AG08396 (cell line): ENCODE measurements at regions not wholly inside any gene's neighbourhood (a gene's known extent, or its start where the extent isn't known, plus 50 kb on each side); places are given as distances from the start of the nearest gene placed in this dataset.

Source experiments
- DNase-seq: peaks from one replicate; pipeline ENCODE4 v3.0.0; 2012; ENCODE audit warnings: low spot score, mixed read lengths

DNA sequence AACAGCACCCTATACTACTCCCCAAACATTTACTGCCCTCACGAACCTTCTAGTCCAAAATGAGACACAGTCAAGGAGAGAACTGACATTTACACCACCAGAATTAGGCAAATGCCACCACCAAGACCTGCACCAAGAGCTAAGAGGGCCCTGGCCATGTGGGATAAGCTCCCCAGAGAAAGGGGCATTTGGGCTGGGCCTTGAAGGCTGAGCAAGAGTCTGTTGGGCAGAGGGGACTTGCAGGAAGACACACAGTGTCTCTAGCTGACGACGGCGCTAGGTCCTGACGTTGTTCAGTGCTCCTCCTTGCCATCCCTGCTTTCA is 326.4 kb upstream of the ZMIZ1 start:
- DNase-seq: no peak

DNA sequence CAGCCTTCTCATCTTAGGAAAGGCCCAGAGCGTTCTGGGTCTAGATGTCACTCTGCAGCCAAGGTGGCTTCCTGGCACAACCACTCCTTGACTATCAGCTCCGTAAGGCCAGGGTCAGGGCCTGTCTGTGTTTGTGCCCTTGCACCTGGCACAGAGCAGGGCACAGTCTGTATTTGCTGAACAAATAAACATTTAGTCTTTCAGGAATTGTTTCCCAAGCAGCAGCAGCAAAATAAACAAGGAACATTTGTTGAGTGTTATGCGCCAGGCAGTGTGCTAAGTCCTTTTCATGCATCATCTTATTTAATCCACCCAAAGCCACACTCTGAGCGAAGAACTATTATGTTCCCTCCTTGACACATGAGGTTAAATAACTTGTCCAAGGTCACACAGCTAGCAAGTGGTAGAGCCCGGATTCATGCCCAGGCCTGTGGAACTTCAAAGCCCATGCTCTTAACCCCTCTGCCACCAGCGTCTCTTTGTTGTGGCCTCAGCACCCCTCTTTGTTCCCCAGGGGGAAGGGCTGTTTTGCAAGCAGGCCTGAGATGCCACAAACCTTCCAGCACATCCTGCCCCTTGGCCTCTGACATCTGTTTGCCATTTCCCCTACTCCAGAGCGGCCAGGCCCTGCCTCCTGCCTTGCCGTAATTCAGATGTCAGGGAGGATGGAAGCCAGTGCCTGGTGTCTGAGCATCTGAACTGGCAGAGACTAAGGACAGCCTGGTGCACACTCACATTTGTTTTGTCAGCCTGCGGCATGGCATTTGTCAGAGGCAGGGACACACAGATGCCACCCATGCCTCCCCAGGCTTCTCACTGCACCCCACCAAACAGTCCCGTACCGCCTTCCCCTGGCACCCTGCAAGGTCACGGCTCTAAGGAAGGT is 325.8 kb upstream of the ZMIZ1 start:
- DNase-seq: no peak

DNA sequence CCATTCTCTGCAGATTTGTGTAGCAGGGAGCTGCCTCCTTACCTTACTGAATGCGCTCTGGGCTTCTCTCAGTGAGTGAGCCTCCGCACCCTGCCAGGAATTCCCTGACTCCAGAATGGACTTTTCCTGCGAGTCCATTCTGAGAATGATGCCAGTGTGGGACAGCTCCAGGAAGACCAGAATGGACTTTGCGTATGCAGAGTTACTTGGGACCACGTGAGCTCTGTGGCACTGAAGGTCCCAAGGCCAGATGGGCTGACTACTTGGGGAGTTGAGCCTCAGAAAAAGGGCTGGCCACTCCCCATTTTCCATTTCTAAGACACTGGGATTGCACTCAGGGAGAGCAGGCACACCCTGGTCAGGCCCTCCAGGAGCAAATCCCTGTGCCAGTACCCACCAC is 324.7 kb upstream of the ZMIZ1 start:
- DNase-seq: no peak

DNA sequence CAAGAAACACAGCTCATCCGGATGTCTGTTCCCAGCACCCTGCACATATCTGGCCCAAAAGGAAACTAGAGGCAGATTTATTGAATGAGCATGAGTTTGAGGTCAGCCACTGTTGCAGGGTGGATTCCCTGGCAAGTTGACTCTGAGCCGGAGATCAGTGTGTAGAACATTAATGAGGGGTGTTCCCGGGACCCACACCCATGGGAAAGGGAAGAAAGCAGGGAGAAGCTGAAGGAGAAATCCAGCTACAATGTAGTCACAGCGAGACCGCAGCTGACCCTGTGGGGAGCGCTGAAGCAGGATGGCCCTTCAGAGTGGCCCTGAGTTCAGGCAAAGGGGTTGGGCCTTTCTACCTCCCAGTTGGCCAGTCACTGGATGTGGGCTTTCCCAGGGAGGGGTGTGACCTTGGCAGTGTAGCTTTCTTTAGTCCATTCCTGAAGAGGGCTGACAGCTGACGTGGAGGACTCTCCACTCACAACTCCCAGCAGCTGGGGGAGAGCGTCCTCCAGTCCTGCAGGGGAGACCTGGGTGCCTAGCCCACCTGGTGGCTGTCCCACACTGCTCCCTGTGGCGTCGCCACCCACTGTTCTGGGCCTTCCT is 324.2 kb upstream of the ZMIZ1 start:
- no peak for DNase-seq

DNA sequence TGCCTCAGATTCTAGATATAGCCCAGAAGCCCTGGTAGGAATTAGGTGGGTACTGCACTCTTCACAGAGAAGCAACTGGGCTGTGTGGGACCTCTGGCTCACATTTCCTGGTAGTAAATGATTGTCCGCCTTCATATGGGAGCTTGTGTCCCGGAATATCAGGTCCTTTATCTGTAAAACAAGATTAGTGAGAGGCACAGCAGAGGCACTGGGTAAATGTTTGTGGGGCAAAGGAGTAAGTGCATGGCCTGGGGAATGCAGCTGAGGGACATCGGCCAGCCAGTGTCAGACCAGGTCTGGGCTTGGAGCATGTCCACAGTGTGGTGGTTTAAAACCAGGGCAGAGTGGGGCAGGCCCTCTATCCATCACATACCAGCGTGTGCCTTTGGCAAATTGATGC is 323.3 kb upstream of the ZMIZ1 start:
- no peak for DNase-seq

DNA sequence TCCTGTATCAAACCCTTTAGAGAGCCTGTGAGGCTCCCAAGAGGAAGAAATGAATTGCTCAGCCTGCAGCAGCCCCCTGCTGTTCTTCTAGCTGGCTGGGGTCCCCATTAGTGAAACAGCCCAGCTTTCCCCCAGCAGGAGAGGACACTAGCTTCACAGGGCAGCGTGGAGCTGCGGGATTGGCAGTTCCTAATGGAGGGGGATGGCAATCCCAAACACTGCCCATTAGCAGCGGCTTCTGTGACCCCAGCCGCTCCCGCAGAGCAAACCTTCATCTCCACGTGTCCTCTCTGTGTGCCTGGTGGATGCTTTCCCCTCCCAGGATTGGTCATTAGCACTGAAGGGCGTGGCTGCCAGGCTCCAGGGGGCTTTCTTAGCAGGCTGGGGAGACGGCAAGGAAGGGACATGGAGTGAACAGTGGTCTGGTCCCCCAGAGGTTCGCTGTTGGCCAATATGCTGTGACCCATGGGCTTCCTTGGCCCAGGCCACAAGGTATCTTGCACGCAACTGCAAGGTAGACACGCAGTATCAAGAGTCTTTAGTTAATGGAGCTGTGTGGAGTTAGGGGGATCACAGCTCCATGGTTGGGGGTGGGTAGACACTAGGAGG is 322.5 kb upstream of the ZMIZ1 start:
- no peak for DNase-seq

DNA sequence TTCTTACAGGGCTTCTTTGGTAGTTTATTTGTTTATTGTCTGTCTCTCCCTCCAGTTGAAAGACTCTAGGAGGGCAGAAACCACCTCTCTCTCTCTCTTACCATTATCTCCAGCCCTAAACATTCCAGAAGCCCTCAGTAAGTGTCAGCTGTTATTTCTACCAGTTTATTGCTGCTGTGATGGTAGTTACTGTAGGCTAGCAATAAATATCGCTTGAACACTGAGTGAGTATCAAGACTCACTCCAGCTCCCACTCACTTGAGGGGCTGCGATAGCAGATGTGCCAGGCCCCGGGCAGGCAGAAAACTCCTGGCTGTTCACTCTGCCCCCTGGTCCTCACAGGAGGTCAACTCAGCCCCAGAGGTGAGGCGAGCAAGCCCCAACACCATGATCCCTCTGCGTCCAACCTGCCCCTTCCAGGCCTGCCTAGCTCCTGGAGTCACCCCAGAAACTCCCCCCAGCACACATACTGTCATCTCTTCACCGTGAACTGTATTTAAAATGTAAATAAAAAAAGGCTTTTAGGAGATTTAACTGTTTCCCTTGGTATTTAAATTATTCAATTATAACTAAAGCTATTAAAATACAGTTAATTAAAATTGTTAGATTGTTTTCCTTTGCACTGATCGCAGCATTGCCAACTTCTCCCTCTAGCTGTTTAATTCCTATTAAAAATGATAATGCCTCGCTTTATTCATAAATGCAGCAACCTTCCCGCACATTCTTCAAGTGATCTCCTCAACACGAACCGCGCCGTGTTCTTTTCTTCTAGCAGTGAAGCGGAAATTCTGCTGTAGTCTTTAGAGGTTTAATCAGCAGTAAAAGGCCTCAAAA is 321.1 kb upstream of the ZMIZ1 start:
- DNase-seq: no peak

DNA sequence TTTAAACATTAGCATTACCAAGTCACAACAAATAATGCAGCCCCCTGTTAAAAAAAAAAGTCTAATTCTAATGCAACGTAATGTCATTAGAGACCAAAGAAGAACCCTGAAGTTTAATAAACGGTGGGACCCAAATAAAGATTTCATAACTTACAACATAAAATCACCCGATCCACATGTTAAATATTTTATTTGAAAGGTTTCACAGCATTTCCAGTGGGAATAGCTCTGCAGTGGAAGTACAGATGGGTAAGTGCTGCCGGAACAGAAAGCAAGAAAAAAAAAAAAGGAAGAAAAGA is 320.6 kb upstream of the ZMIZ1 start:
- DNase-seq: no peak

DNA sequence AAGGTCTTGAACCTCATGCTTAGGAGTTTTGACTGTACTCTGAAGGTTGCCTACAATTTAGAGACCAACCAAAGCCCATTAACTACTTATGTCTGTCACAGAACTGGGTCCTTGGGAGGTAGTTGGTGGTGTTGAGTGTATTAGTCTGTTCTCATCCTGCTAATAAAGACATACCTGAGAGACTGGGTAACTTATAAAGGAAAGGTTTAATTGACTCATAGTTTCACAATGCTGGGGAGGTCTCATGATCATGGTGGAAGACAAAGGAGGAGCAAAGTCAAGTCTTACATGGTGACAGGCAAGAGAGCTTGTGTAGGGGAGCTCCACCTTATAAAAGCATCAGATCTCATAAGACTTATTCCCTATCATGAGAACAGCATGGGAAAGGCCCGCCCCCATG is 319.6 kb upstream of the ZMIZ1 start:
- DNase-seq: no peak

DNA sequence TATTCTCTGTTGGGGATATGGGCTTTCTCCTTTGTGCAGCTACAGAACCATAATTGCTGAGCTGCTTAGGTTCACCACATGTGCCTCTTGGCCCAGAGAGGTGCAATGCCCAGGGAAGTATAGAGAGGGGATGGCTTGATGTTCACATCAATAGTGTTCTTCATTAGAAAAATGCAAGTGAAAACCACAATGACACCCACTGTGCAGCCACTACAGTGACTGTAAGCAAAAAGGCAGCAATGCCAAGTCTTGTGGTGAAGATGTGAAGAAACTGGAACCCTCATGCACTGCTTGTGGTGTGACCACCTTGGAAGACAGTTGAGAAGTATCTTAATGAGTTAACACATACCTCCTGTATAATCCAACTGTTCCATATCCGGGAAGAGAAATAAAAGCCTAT is 318.9 kb upstream of the ZMIZ1 start:
- no peak for DNase-seq

DNA sequence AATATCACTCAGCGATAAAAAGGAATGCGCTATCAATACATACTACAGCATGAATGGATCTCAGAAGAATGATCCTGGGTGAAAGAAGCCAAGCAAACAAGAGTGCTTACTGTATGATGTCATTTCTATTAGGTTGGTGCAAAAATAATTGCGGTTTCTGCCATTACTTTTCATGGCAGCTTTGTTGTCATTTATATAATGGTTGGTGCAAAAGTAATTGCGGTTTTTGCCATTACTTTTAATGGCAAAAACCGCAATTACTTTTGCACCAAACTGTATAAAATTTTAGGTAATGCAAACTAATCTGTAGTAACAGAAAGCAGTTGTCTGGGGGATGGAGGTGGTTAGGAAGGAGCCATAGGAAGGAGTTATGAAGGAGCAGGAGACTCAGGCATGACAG is 318.3 kb upstream of the ZMIZ1 start:
- no peak for DNase-seq

DNA sequence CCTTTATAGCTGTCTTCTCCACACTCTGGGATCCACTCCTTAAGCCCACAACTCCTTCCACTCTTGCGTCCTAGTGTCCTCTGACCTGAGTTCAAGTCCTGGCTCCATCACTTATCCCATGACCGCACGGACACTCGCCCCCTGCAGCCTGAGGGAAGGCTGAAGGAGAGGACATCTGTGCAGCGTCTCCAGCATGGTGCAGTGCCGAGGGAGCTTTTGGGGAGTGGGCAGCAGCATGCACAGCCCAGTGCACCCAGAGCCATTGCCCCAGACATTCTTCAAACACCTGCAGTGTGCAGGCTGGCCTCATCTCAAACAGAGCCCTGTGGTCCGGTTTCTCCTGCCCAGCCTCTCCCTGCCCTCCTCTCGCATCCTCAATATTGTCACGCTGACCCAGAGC is 317.1 kb upstream of the ZMIZ1 start:
- DNase-seq: no peak

DNA sequence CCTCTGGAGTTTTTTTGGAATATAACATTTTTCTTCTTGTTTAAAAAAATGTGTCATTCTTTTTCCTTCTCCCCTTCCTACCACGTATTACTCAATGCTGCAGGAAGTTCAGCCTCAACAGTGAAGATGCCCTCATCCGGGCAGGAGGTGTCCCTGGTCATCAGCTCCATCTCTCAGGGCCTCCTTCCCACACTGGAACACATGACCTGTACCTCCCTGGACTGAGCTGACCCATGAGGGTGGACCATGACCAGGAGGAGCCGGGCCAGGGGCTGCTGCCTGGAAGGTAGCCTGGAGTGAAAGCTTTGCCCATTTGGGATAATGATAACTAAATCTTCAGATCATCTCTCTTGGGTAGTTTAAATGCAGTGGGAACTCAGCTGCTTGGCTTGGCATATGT is 316.5 kb upstream of the ZMIZ1 start:
- no peak for DNase-seq

DNA sequence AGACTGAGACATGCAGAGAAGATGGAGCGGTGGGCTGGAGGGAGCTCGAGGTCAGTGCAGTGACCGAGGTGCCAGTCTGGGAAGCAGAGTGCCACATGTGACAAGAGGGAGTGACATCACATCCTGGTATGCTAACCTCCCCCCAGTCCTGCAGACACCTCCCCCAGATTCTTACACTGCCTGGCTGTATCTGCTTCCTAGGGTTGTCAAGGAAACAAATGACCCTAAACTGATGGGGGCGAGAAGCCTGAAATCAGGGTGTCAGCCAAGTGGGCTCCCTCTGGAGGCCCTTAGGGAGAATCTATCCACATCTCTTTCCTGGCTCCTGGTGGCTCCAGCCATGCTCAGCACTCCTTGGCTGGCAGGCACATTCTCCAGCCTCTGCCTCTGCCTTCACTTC is 316.1 kb upstream of the ZMIZ1 start:
- DNase-seq: no peak

DNA sequence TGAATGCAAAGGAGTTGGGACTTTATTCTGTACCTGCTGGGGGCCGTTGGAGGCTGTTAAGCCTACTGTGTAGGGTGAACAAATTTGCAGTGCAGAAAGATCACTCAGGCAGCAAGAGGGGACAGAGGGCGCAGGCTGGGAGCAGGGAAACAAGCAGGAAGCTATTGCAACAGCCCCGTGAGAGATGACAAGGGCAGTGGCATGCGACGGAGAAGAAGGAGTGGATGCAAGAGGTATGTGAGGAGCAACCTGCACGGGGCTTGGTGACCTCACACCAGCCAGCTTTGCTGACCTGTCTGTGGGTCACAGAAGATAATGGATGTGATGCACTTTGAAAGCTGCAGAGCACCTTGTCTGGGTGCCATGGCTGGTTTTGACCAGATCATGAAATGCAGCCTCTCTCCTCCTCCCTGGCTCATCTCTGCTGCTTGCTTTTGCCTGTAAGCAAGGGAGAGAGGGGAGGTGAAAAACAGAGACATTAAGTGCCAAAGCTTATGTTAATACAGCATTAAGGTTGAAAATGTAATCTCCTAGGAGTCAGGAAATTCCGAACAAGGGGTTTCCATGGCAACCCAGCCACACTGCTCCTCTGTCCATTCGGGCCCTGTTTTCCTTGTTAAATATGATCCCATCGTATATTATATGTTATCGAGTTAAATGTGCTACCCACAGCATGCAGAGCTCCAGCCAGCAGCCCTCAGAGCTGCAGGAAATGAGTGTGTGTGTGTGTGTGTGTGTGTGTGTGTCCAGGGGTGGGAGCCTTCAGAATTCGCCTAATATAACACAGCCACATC is 314.3 kb upstream of the ZMIZ1 start:
- DNase-seq: peak; percentile 45

DNA sequence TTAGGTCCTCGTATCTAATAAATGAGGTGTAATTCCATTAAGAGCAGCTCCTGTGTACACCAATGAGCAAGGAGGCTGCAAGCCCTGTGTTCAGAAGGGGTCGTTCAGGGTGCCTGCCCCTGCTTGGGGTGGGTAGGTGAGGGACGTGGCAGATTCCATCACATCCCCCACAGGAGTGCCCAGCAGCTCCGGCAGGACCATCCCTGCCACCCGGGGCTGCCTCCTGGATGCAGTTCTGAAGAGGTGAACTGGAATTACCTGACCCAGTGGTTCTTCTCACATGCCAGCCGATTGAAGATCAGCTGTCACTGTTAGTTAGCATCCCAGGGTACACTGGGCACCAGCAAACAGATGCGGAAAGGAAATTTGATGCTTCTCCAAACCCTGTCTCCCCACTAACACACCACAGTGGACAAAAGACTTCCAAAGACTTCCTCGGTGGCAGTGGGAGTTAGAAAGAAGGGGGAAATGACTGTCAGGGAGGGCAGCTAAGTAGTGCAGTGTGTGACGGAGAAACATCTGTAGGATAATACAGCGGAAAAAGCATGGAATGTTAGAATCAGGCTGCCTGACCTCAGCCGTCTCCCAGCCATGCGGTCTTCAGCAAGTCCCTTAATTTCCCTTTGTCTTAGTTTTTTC is 313.6 kb upstream of the ZMIZ1 start:
- DNase-seq: no peak

DNA sequence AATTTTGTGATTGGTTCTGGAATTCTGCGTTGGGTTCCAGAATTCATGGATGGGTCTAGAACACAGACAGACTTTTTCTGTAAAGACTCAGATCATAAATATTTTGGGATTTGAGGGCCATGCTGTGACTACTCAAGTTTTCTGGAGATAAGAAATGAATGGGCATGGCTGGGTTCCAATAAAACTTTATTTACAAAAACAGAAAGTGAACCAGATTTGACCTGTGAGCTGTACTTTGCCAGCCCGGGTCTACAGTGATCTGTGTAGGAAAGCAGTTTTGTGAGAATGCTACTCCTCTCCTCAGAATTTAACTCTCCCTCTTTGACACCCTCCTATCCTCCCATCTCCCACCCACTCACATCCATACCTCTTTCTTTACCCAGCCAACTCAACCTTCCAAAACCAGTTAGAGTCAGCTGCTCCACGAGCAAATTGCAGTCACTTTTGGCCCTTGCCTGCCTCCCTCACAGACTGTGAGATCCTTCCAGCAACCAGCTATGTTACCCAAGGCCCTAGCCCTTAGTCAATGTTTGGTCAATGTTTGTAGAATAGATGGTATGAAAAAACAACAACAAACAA is 312.8 kb upstream of the ZMIZ1 start:
- DNase-seq: no peak

DNA sequence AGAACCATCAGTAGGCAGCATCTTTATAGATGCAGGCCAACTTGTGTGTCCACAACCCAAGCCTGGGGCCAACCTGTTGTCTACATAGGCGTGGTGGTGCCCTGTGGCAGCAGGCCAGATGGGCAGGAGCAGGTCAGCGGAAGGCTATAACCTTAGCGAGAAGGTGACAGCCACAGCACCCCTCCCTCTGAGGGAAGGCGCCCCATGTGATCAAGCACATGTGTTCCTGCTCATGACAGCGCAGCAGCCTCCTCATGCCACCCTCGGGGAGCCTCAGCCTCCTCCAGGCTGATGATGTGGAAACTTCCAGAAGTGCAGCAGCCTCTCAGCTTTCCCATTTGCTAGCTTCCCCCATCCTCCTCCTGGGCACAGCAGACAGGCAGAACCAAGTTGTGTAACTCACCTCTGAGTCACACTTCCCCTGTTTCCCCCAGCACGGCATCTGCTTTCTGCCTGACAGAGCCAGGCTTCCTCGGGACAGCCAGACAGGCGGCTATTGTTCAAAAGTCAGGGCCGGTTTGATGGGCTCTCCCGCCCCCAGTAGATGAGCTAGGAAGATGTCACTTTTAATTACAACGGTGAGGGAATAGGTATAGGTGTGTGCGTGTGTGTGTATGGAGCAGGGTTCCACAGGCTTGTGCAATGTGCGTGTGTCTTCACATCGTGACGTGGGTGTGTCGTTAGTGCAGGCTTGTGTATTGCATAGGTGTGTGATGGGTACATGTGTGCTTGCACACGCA is 312.0 kb upstream of the ZMIZ1 start:
- DNase-seq: peak; percentile 94

DNA sequence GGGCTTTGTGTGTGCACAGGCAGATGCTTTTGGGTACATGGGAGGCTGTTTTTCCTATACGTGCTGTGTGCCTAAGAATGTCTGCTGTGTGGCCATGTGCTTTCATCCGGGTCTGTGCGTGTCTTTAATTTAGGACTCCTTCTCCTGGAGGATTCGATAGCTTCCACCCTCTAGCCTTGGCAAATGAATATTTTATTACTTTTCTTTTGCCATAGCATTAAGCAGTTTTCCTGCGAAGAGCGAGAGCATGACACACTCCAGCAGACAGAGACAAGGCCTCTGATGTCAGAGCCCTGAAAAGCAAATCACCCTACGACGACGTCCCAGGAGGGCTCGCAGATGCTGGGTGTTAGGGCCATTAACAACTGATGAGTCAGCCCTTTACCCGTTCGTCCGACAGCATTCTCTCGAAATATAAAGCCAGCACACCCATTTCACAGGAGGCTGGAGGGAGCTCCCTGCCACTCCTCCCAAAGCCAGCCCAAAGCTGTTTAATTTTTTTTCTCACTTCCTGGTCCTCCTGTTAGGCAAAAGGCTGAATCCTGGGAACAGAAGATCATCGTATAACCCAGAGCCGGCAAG is 311.3 kb upstream of the ZMIZ1 start:
- no peak for DNase-seq

DNA sequence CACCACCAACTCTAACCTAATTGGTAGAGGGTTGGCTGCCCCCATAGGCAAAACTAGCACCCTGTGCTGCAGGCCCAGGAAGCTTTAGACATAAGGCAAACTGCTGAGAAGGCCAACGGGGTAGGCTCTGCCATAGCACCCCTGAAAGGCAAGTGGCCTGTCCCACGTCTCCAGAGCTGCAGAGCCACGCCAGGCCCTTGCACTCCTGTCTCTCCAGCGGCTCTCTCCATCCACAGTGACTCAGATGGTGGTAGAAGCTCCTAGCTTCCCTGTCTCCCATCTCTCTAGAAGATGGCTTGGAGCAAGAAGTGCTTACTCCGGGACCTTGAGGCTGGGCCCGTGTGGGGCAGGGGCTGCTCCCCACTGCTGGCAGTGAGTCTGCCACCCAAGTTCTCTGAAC is 310.6 kb upstream of the ZMIZ1 start:
- DNase-seq: no peak
